ENCODE measurements at regions not wholly inside any gene's neighbourhood (a gene's known extent, or its start where the extent isn't known, plus 50 kb on each side); places are given as distances from the start of the nearest gene placed in this dataset.

DNA sequence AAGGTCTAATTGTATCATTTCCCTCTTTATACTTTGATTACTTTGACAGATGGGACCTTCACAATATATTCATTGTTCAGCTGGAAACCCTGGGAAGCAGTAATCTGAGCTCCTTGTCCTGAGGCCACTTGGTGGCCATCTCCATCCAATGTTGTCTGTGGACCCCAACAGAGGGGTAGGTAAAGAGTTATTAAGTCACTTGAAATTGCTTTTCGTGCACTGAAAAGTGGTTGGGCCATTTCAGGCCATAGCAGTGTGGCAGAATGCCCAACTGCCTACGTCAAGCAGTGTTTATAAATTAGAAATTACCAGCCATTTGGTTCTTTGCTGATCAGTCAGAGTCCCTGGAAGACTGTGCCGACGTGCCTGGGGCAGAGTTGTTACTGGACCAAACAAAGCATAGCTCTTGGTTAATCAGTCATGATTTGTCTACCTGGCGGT is 308.3 kb upstream of the USP25 start:
- DNase-seq (ENCODE audit: low spot score), result no peak
- TF ChIP-seq, protein P1, sequence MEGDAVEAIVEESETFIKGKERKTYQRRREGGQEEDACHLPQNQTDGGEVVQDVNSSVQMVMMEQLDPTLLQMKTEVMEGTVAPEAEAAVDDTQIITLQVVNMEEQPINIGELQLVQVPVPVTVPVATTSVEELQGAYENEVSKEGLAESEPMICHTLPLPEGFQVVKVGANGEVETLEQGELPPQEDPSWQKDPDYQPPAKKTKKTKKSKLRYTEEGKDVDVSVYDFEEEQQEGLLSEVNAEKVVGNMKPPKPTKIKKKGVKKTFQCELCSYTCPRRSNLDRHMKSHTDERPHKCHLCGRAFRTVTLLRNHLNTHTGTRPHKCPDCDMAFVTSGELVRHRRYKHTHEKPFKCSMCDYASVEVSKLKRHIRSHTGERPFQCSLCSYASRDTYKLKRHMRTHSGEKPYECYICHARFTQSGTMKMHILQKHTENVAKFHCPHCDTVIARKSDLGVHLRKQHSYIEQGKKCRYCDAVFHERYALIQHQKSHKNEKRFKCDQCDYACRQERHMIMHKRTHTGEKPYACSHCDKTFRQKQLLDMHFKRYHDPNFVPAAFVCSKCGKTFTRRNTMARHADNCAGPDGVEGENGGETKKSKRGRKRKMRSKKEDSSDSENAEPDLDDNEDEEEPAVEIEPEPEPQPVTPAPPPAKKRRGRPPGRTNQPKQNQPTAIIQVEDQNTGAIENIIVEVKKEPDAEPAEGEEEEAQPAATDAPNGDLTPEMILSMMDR (IDR thresholded peaks at IDR 0.05; ENCODE audit: extremely low read depth, missing control alignments), result no peak

DNA sequence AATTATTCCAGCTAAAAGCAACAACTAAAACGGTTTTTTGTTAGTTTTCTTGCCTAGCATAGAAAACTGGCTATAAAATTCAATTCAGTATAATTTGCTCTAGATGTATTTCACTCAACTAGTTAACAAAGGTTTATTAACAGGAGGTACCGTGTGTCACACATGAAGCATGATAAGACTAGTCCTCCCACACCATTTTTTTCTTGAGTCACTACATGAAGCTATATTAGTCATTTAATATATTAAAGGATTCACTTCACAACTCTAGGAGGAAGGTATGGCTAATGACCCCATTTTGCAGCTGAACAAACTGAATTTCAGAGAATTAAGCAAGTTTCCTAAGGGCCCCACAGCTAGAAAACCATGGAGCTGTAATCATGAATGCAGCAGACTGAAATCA is 307.8 kb upstream of the USP25 start:
- DNase-seq (ENCODE audit: low spot score), result peak; percentile 8
- TF ChIP-seq, protein P1 (IDR thresholded peaks at IDR 0.05; ENCODE audit: extremely low read depth, missing control alignments), result no peak

DNA sequence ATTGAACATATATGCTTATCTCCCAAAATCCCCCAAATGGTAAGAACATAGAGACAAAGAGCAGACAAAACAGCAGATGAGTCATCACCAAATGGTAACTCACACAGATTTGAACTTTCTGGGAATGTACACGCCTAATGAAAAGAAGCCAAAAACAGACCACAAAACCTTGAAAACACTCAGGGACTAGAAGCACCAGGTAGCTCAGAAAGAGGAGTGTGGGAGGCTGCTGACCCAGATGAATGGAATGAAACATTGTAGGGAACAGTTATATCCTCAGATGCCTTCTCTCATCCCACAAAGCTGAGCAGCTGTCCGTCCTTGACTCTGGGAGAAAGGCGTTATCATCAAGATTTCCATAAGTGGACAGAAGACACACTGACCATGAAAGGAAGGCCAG is 307.0 kb upstream of the USP25 start:
- TF ChIP-seq, protein P1 (IDR thresholded peaks at IDR 0.05; ENCODE audit: extremely low read depth, missing control alignments), result no peak
- peak; percentile 5 for DNase-seq (ENCODE audit: low spot score)

DNA sequence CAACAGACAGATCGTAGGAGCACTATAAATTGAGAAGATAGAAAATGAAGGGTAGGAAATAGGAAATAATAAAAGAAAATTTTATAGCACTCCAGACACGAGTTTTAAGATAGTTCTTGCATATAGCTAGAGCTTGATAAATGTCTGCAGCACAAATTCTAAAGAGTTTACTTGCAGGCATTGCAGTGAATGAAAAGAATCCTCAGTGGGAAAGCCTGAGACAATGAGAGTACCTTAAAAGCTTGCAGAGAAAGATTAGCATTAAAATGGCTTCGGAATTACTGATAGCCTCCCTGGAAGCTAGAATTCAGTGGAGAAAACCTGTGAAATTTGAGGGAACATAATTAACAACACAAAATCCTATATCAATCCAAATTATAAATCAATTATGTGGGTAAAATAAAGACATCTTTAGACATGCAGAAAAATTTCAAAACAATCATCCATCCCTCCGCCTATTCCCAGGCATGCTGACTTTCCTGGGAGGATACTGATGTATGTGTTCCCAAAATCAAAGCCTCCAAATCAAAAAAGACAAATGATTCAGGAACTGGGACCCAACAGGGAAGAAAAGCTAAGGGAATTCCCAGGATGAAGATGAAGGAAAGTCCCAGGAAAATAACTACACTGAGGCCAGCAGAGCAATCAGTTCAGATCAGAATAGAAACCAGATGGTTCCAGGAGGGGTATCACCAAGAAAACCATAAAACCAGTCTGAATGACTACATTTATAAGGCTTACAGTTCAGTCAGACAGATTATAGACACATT is 305.9 kb upstream of the USP25 start:
- no peak for DNase-seq (ENCODE audit: low spot score)
- TF ChIP-seq, protein P1 (IDR thresholded peaks at IDR 0.05; ENCODE audit: extremely low read depth, missing control alignments), result no peak

DNA sequence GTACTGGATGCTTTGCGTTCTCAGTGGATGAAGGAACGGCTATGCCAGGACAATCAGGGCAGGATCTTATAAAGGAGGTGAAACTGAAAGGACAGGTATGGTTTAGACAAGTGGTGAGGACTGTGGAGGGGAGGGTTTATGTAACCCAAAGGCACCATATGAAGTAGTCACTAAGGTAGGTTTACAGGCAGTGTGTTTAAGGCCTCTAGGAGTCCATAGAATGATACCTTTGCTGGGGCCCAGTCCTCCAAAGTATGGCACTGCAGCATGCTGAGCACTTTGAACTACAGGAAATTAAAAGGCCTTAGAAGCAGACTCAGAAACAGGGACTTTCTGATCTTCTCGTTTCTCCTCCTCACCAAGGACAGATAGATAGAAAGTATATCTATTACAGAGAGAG is 304.7 kb upstream of the USP25 start:
- TF ChIP-seq, protein P1 (IDR thresholded peaks at IDR 0.05; ENCODE audit: extremely low read depth, missing control alignments), result no peak
- DNase-seq (ENCODE audit: low spot score), result no peak

DNA sequence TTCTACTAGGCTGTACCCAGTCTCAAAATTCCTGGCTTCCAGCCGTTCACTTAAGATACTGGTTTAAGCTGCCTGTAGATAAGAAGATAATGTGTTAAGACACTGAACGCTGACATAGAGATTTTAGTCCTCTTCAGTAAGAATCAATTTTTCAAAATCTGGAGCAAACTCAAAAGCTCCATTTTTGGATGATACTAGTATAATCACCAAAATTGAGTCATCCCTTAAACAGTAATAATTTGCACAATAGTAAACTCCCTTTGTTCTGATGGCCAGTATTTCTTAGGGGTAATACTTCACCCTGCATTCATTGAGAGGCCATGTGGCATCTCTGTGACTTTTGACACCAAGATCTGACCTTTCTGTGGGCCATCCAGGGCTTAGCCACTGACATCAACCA is 299.8 kb upstream of the USP25 start:
- no peak for DNase-seq (ENCODE audit: low spot score)
- TF ChIP-seq, protein P1 (IDR thresholded peaks at IDR 0.05; ENCODE audit: extremely low read depth, missing control alignments), result no peak

DNA sequence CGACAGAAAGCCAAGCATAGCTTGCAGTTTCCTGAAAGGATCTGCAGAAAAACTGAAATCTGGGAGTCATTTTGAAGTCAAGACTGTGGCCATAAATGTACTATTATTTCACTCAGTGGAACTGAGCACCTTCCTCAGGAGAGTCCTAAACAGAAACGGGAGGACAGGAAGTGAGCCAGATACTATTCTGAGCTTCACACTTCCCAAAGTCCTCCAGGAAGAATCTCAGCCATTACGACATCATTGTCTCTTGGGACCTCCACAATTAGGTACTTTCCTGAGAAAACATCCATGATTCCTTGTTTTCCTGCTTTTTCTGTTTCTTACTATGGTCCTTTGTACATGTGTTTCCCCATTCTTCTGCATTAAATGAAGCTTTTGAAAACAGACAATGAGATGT is 299.2 kb upstream of the USP25 start:
- TF ChIP-seq, protein P1 (IDR thresholded peaks at IDR 0.05; ENCODE audit: extremely low read depth, missing control alignments), result no peak
- no peak for DNase-seq (ENCODE audit: low spot score)

Measured in GM20000 (cell line).